HEK293T (cell line): ENCODE measurements at regions not wholly inside any gene's neighbourhood (a gene's known extent, or its start where the extent isn't known, plus 50 kb on each side); places are given as distances from the start of the nearest gene placed in this dataset.
"Not testable (repeated sequence)": the region's sequence is repeated elsewhere in the genome, so short reads cannot be mapped to it uniquely, and the experiment has no call there.

Experiments used
- CTCF ChIA-PET: fragments of 350-600 bp; formaldehyde crosslinking; extraction: SDS; loops from one replicate; lab custom pipeline; 2021; ENCODE audit warnings: antibody characterized with exemption, inconsistent platforms; lab: Yijun Ruan, JAX
- POLR2A ChIA-PET: fragments of 350-600 bp; formaldehyde crosslinking; extraction: SDS; loops from one replicate; lab custom pipeline; 2020; ENCODE audit warnings: antibody characterized with exemption, inconsistent platforms; lab: Yijun Ruan, JAX
- DNase-seq: peaks from one replicate; pipeline ENCODE4 v3.0.0; 2012; ENCODE audit warnings: mixed read lengths; ENCODE audit errors: extremely low spot score
- ARNT ChIP-seq: fragments of 450-650 bp; IDR thresholded peaks from 2 replicates; pipeline ENCODE4 v1.6.1; 2017; ENCODE audit warnings: mild to moderate bottlenecking
- BHLHE40 ChIP-seq: fragments of 450-650 bp; IDR thresholded peaks from 2 replicates; pipeline ENCODE4 v1.6.1; 2016; ENCODE audit warnings: mild to moderate bottlenecking, moderate library complexity, borderline replicate concordance
- CTBP1 ChIP-seq: fragments of 450-650 bp; IDR thresholded peaks from 2 replicates; pipeline ENCODE4 v1.6.1; 2016; ENCODE audit warnings: borderline replicate concordance
- ELF4 ChIP-seq: fragments of 450-650 bp; IDR thresholded peaks from 2 replicates; pipeline ENCODE4 v1.6.1; 2017; ENCODE audit warnings: antibody characterized with exemption
- FOXA1 ChIP-seq: fragments of 450-650 bp; IDR thresholded peaks from 2 replicates; pipeline ENCODE4 v1.6.1; 2016; ENCODE audit warnings: mild to moderate bottlenecking
- FOXK2 ChIP-seq: fragments of 450-650 bp; IDR thresholded peaks from 2 replicates; pipeline ENCODE4 v1.6.1; 2016; ENCODE audit warnings: mild to moderate bottlenecking
- FOXM1 ChIP-seq: fragments of 450-650 bp; IDR thresholded peaks from 2 replicates; pipeline ENCODE4 v1.6.1; 2017; ENCODE audit warnings: mild to moderate bottlenecking, borderline replicate concordance
- HDGF ChIP-seq: fragments of 450-650 bp; IDR thresholded peaks from 2 replicates; pipeline ENCODE4 v1.6.1; 2017; ENCODE audit warnings: antibody characterized with exemption, borderline replicate concordance
- L3MBTL2 ChIP-seq: fragments of 450-650 bp; conservative IDR thresholded peaks from 2 replicates; pipeline ENCODE4 v1.6.1; 2016; ENCODE audit warnings: mild to moderate bottlenecking
- LEF1 ChIP-seq: fragments of 450-650 bp; IDR thresholded peaks from 2 replicates; pipeline ENCODE4 v1.6.1; 2017; ENCODE audit warnings: mild to moderate bottlenecking, borderline replicate concordance
- NFRKB ChIP-seq: fragments of 450-650 bp; IDR thresholded peaks from 2 replicates; pipeline ENCODE4 v1.6.1; 2016; ENCODE audit warnings: mild to moderate bottlenecking, moderate library complexity
- SP1 ChIP-seq: fragments of 450-650 bp; IDR thresholded peaks from 2 replicates; pipeline ENCODE4 v1.6.1; 2017
- SUZ12 ChIP-seq: fragments of 450-650 bp; IDR thresholded peaks from 2 replicates; pipeline ENCODE4 v1.6.1; 2016; ENCODE audit warnings: mild to moderate bottlenecking
- TARDBP ChIP-seq: fragments of 450-650 bp; IDR thresholded peaks from 2 replicates; pipeline ENCODE4 v1.6.1; 2016
- ZNF384 ChIP-seq: fragments of 450-650 bp; IDR thresholded peaks from 2 replicates; pipeline ENCODE4 v1.6.1; 2016
- TF ChIP-seq, protein P1 (sequence below): fragments of 450-650 bp; IDR thresholded peaks from 2 replicates; pipeline ENCODE4 v1.6.1; 2016

DNA sequence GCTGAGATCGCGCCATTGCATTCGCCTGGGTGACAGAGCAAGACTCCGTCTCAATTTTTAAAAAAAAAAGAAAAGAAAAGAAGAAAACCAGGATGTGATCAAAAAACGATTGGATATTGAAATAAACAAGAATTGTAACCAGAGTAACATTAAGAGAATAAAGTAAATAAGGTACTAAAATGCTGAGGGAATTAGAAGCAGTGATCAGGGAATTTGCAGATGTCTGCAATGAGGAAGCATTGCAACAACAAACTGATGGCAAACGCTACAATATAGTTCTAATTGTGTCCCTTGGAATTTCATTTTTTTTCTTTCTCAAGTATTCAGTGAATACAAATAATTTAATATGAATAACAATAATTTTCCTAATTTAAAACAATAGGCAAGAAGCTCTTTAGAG lies 1077.5 kb downstream of the TBL1XR1 start:
- CTCF ChIA-PET: no interaction called here
- POLR2A ChIA-PET: no interaction called here
- no peak for DNase-seq
- TF ChIP-seq BHLHE40 (no peak), ELF4 (no peak), HDGF (no peak), FOXA1 (no peak), SUZ12 (no peak)
- TF ChIP-seq, protein P1, sequence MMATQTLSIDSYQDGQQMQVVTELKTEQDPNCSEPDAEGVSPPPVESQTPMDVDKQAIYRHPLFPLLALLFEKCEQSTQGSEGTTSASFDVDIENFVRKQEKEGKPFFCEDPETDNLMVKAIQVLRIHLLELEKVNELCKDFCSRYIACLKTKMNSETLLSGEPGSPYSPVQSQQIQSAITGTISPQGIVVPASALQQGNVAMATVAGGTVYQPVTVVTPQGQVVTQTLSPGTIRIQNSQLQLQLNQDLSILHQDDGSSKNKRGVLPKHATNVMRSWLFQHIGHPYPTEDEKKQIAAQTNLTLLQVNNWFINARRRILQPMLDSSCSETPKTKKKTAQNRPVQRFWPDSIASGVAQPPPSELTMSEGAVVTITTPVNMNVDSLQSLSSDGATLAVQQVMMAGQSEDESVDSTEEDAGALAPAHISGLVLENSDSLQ: no peak

DNA sequence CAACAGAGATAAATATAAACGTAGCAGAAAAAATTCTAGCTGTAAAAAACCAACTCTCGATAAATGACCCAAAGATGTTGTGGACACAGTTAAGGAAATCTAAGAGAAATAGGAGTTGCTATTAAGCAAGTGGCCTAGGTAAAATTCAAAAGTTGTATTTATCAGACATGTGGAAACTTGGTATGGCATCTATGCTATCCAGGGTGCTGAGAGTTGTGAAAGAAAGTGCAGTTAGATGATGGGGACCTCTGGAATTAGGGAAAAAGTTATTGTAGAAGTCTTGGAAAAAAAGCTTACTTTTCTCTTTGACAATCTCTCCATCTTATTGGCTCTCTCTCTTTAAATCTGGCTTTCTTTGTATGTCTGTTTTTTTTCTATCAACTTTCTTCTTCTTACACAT lies 1090.9 kb downstream of the TBL1XR1 start:
- ChIA-PET CTCF (no interaction called here), POLR2A (no interaction called here)
- DNase-seq: no peak
- TF ChIP-seq FOXK2 (no peak), ARNT (no peak), HDGF (no peak), CTBP1 (no peak), SP1 (no peak), FOXM1 (no peak), NFRKB (no peak), LEF1 (no peak), ZNF384 (no peak), FOXA1 (no peak), BHLHE40 (no peak), ELF4 (no peak), SUZ12 (no peak), L3MBTL2 (no peak), TARDBP (no peak)
- TF ChIP-seq, protein P1: no peak

DNA sequence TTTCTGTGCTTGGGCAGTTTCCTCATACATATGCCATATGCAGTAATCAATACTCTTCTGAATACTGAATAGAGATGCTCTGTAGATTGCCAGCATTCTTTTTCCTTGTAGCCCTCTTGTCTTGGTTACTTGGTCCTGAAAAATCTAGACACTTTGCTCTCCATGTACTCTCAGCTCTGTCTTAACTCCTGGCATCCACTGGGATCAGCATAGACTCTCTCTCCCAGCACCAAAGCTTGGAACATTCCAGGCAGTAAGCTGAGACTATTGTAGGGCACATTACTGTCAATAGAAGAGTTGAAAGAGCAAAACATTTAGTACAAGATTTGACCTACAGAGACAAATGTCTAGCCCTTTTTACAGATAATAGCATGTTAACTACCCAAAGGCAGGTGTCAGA lies 1100.3 kb downstream of the TBL1XR1 start:
- ChIA-PET POLR2A (no interaction called here), CTCF (no interaction called here)
- DNase-seq: no peak
- no peak for TF ChIP-seq ZNF384
- TF ChIP-seq ELF4: no peak
- TF ChIP-seq NFRKB: no peak
- TF ChIP-seq BHLHE40: no peak
- TF ChIP-seq FOXA1: no peak
- TF ChIP-seq LEF1: no peak
- TF ChIP-seq FOXK2: no peak
- no peak for TF ChIP-seq SP1
- TF ChIP-seq SUZ12: no peak
- TF ChIP-seq L3MBTL2: no peak
- no peak for TF ChIP-seq HDGF

DNA sequence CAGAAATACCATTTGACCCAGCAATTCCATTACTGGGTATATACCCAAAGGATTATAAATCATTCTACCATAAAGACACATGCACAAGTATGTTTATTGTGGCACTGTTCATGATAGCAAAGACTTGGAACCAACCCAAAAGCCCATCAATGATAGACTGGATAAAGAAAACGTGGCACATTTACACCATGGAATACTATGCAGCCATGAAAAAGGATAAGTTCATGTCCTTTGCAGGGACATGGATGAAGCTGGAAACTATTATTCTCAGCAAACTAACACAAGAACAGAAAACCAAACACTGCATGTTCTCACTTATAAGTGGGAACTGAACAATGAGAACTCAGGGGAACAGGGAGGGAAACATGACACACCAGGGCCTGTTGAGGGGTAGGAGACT lies 1103.4 kb downstream of the TBL1XR1 start:
- DNase-seq, CTCF ChIA-PET, POLR2A ChIA-PET: not testable (repeated sequence)

DNA sequence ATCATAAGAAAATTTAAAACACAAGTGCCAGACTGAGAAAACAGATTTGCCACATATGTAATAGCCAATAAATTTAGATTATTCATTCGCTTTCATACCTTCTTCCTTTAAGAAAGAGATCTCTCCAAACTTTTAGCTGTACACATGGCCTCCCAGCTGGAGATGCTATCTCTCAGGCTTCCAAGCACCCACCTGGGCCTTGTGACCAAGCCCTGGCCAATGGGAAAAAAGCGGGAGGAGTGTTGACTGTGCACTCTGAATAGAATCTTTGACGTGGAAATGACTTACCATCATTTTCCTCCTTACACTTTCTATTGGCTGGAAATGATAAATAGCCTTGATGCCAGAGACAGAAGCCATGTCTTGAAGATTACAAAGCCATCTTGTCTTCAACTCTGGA lies 1106.6 kb downstream of the TBL1XR1 start:
- TF ChIP-seq, protein P1: no peak
- TF ChIP-seq TARDBP: no peak
- TF ChIP-seq SUZ12: no peak
- no peak for TF ChIP-seq FOXM1
- no peak for TF ChIP-seq ELF4
- no peak for TF ChIP-seq ZNF384
- TF ChIP-seq FOXA1: no peak
- no peak for TF ChIP-seq LEF1
- no peak for TF ChIP-seq HDGF
- no peak for TF ChIP-seq L3MBTL2
- no peak for TF ChIP-seq SP1
- TF ChIP-seq BHLHE40: no peak
- TF ChIP-seq CTBP1: no peak
- no peak for TF ChIP-seq NFRKB
- TF ChIP-seq FOXK2: no peak
- TF ChIP-seq ARNT: no peak
- no peak for DNase-seq
- POLR2A ChIA-PET: no interaction called here
- CTCF ChIA-PET: no interaction called here

DNA sequence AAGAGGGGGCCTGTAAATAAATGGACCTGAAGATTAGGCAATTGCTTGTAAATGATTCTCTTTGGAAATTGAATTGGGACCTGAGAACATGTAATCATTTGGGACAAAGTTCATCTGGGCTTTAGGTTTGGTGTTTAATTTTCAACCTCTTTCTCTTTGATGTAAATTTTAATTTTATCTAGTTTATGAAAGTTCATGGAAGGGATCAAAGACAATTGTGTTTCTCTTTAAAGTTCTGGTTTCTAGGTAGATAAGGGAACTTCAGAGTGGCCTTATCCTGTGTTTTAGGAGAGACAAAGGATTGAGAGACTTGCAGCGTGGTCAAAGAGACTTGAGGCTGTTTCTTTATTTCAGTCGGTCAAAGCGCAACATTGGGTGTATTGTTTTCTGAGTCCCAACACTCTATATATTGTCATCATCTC lies 1108.3 kb downstream of the TBL1XR1 start:
- CTCF ChIA-PET: no interaction called here
- no peak for TF ChIP-seq L3MBTL2
- no peak for TF ChIP-seq FOXM1
- no peak for TF ChIP-seq TARDBP
- TF ChIP-seq FOXA1: no peak
- no peak for TF ChIP-seq HDGF
- TF ChIP-seq ARNT: no peak
- no peak for TF ChIP-seq SUZ12
- no peak for TF ChIP-seq NFRKB
- DNase-seq: no peak
- POLR2A ChIA-PET: no interaction called here

DNA sequence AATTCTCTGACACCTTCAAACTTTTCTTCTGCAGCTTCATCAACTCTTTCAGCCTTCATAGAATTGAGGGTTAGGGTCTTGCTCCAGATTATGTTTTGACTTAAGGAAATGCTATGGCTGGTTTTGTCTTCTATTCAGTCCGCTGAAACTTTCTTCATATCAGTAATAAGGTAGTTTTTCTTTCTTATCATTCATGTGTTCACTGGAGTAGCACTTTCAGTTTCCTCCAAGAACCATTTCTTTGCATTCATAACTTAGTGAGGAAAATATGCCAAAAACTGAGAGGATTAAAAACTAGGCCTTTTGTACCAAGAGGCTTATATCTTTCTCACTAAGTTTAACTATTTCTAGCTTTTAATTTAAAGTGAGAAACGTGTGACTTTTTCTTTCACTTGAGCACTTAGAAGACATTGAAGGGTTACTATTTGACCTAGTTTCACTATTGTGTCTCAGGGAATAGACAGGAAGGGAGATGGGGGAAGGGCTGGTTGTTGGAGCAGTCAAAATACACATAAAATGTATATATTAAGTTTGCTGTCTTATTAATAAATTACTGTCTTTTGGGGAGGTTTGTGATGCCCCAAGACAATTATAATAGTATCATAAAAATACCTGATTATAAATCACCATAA lies 1110.1 kb downstream of the TBL1XR1 start:
- DNase-seq: no peak
- CTCF ChIA-PET: no interaction called here
- POLR2A ChIA-PET: no interaction called here
- no peak for TF ChIP-seq FOXM1
- TF ChIP-seq NFRKB: no peak
- no peak for TF ChIP-seq ARNT
